H1 (cell line): ENCODE measurements at regions not wholly inside any gene's neighbourhood (a gene's known extent, or its start where the extent isn't known, plus 50 kb on each side); places are given as distances from the start of the nearest gene placed in this dataset.

ENCODE experiments used
- BRCA1 ChIP-seq: IDR thresholded peaks from 2 replicates; pipeline ENCODE4 v1.6.1; 2012; ENCODE audit warnings: low read depth, low read length, improper control_type of control experiment
- FOSL1 ChIP-seq: IDR thresholded peaks from 2 replicates; pipeline ENCODE4 v1.6.1; 2011; ENCODE audit warnings: mild to moderate bottlenecking, low read depth, low read length, moderate library complexity; ENCODE audit not compliant: insufficient read depth
- GABPA ChIP-seq: IDR thresholded peaks from 2 replicates; pipeline ENCODE4 v1.6.1; 2011; ENCODE audit warnings: mild to moderate bottlenecking, low read length, moderate library complexity, borderline replicate concordance; ENCODE audit not compliant: insufficient read depth
- NANOG ChIP-seq: IDR thresholded peaks from 2 replicates; pipeline ENCODE4 v1.6.1; 2011; ENCODE audit warnings: low read length, low read depth, mild to moderate bottlenecking, inconsistent platforms; ENCODE audit not compliant: insufficient read depth, poor library complexity, severe bottlenecking
- RNF2 ChIP-seq: fragments of 200-900, 300-1000 bp; sonication (generic); IDR thresholded peaks from 2 replicates; pipeline ENCODE4 v1.7.1; 2016; ENCODE audit warnings: borderline replicate concordance, low read depth, mild to moderate bottlenecking, antibody characterized with exemption, low read length; ENCODE audit not compliant: poor library complexity, severe bottlenecking; ENCODE audit errors: missing control alignments
- TBP ChIP-seq: IDR thresholded peaks from 2 replicates; pipeline ENCODE4 v1.6.1; 2011; ENCODE audit warnings: low read depth, low read length, improper control_type of control experiment

DNA sequence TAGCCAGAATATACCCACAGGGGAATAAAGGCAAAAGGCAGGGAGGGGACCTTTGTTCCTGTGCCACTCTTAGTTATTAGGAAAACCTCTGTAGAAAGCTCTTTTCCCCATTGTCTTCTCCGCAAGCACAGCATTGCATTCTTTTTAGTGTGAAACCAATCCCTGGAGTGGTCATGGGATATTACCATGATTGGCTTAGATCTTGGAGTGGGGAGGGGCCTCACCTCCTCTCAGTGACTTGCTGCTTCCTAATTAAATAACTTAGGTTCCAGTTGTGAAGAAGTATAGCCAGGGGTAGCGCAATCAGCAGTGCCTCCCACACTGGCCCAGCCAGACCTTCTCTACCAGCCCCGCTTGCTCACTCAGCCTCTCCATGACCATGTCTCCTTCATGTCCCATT lies 49.9 kb upstream of the AFF3 start (continued):
- TF ChIP-seq RNF2 (no peak), GABPA (no peak), NANOG (no peak), FOSL1 (no peak), TBP (no peak), BRCA1 (no peak)
